GM23248 (cell line): ENCODE measurements at regions not wholly inside any gene's neighbourhood (a gene's known extent, or its start where the extent isn't known, plus 50 kb on each side); places are given as distances from the start of the nearest gene placed in this dataset.

Source experiments
- DNase-seq: peaks from one replicate; pipeline ENCODE4 v3.0.0-alpha.2; 2015
- H2AFZ ChIP-seq: fragments of 200-600 bp; sonication (generic); 2 replicates; pipeline ENCODE4 v1.6.1; 2016; ENCODE audit warnings: antibody characterized with exemption
- H3F3A ChIP-seq: fragments of 200-600 bp; sonication (generic); 2 replicates; pipeline ENCODE4 v1.6.1; 2016; ENCODE audit warnings: mild to moderate bottlenecking, antibody characterized with exemption, mixed run types; ENCODE audit not compliant: insufficient read depth
- H3K27ac ChIP-seq: fragments of 200-600 bp; sonication (generic); 2 replicates; pipeline ENCODE4 v1.5.1; 2016; ENCODE audit warnings: mild to moderate bottlenecking
- H3K27me3 ChIP-seq: fragments of 200-600 bp; sonication (generic); replicated peaks from 2 replicates; pipeline ENCODE4 v1.6.1; 2016; ENCODE audit warnings: mild to moderate bottlenecking; ENCODE audit not compliant: insufficient read depth
- H3K36me3 ChIP-seq: fragments of 200-600 bp; sonication (generic); 2 replicates; pipeline ENCODE4 v1.6.1; 2016; ENCODE audit warnings: low read depth, mild to moderate bottlenecking
- H3K4me1 ChIP-seq: fragments of 200-600 bp; sonication (generic); 2 replicates; pipeline ENCODE4 v1.6.1; 2016; ENCODE audit warnings: mild to moderate bottlenecking; ENCODE audit not compliant: insufficient read depth
- H3K4me2 ChIP-seq: fragments of 200-600 bp; sonication (generic); one replicate; pipeline ENCODE4 v1.6.1; 2016; ENCODE audit warnings: mild to moderate bottlenecking; ENCODE audit not compliant: unreplicated experiment
- H3K4me3 ChIP-seq: fragments of 200-600 bp; sonication (generic); 2 replicates; pipeline ENCODE4 v1.5.1; 2016; ENCODE audit warnings: mild to moderate bottlenecking
- H3K79me2 ChIP-seq: fragments of 200-600 bp; sonication (generic); 2 replicates; pipeline ENCODE4 v1.6.1; 2016; ENCODE audit warnings: mild to moderate bottlenecking; ENCODE audit not compliant: insufficient read depth
- H3K9ac ChIP-seq: fragments of 200-600 bp; sonication (generic); 2 replicates; pipeline ENCODE4 v1.6.1; 2016; ENCODE audit warnings: mild to moderate bottlenecking
- H3K9me2 ChIP-seq: fragments of 200-600 bp; sonication (generic); 2 replicates; pipeline ENCODE4 v1.6.1; 2016; ENCODE audit warnings: mixed run types, mild to moderate bottlenecking, moderate library complexity; ENCODE audit not compliant: insufficient read depth
- H3K9me3 ChIP-seq: fragments of 200-600 bp; sonication (generic); one replicate; pipeline ENCODE4 v1.6.1; 2017; ENCODE audit warnings: low read depth
- H4K20me1 ChIP-seq: fragments of 200-600 bp; sonication (generic); 2 replicates; pipeline ENCODE4 v1.6.0; 2016; ENCODE audit not compliant: insufficient read depth
- EZH2 ChIP-seq: fragments of 200-600 bp; sonication (generic); IDR thresholded peaks from 2 replicates; pipeline ENCODE4 v1.6.1; 2018; ENCODE audit warnings: antibody characterized with exemption, mild to moderate bottlenecking; ENCODE audit not compliant: insufficient read depth, poor library complexity, severe bottlenecking
- EZH2phosphoT487 ChIP-seq: fragments of 200-600 bp; sonication (generic); IDR thresholded peaks from 2 replicates; pipeline ENCODE4 v1.6.1; 2018; ENCODE audit warnings: antibody characterized with exemption, moderate library complexity, mild to moderate bottlenecking, low read depth; ENCODE audit not compliant: insufficient read depth
- WGBS, 2 experiments: methylation state at CpG; one replicate each; pipeline ENCODE4 v1.1.6; 2015 to 2017; ENCODE audit warnings: low lambda C conversion rate in 2 of 2, low coverage in 1 of 2; ENCODE audit errors: missing lambda C conversion rate in 2 of 2; 5-methylcytosine and 5-hydroxymethylcytosine counted together
- in situ Hi-C: fragments of 300-500 bp; cut with MboI; formaldehyde crosslinking; loops from 2 replicates; pipeline ENCODE4 v1.15.0; 2020

- in situ Hi-C loops = no loop called here
Observed at GRCh38 chr11:96681019-96681716, 291.4 kb downstream of the JRKL start.

GRCh38 chr11:96694338-96694737, 304.5 kb downstream of the JRKL start:
- Histone ChIP-seq H3K4me3 (no peak overlapping the region), H3K4me2 (no peak overlapping the region), H3F3A (no peaks in the 10 kb centered on the region), H3K9me3 (no peaks in the 10 kb centered on the region), H3K4me1 (no peaks in the 10 kb centered on the region), H2AFZ (no peak overlapping the region), H3K9ac (no peak overlapping the region), H3K27me3 (no peaks in the 10 kb centered on the region), H3K79me2 (no peaks in the 10 kb centered on the region), H3K27ac (no peak overlapping the region), H3K36me3 (no peaks in the 10 kb centered on the region), H4K20me1 (no peaks in the 10 kb centered on the region), H3K9me2 (no peaks in the 10 kb centered on the region)
- TF ChIP-seq EZH2phosphoT487 = no peak
- TF ChIP-seq EZH2 = no peak
- in situ Hi-C loops = no loop called here
- no peak for DNase-seq
- 52 to 57% methylated on average over 5 of the region's 5 CpGs for WGBS, 2 experiments

More at GRCh38 chr11:96681019-96681716, 291.4 kb downstream of the JRKL start:
- TF ChIP-seq EZH2phosphoT487 = no peak
- no peak for TF ChIP-seq EZH2
- H3K9me2 ChIP-seq = no peaks in the 10 kb centered on the region
- no peak overlapping the region for H3K27ac ChIP-seq
- H3K4me1 ChIP-seq = no peaks in the 10 kb centered on the region
- DNase-seq = no peak
- H3K9me3 ChIP-seq = no peaks in the 10 kb centered on the region
- H3K36me3 ChIP-seq = no peaks in the 10 kb centered on the region
- no peaks in the 10 kb centered on the region for H3K79me2 ChIP-seq
- no peaks in the 10 kb centered on the region for H3F3A ChIP-seq
- H3K4me3 ChIP-seq = no peak overlapping the region
- H4K20me1 ChIP-seq = no peaks in the 10 kb centered on the region
- H3K27me3 ChIP-seq = no peaks in the 10 kb centered on the region
- WGBS, 2 experiments = 9 to 12% methylated on average over 5 of the region's 5 CpGs
- H2AFZ ChIP-seq = no peak overlapping the region
- H3K4me2 ChIP-seq = no peak overlapping the region
- no peak overlapping the region for H3K9ac ChIP-seq

DNA sequence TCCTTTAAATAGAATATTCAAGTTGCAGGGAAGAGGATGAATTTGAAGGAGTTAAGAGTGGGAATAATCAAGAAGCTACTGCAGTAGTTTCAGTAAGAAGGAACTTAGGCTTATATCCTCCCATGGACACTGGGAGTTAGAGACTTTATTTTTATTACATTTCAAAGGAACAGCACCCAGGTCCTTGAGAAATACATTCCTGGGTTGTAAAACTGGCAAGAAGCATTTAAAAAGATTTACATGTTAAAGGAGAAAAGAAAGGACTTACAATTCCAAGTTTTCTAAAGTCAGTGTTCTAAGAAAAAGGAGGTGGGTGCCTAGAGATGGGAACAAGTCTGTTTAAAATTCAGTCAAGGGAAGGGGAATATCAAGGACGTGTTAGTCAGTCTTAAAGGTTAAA, 306.9 kb downstream of the JRKL start:
- no peaks in the 10 kb centered on the region for H3K36me3 ChIP-seq
- no peaks in the 10 kb centered on the region for H3K79me2 ChIP-seq
- H4K20me1 ChIP-seq = no peaks in the 10 kb centered on the region
- WGBS, 2 experiments = 0% methylated on average over 1 of the region's 1 CpG
- no peak overlapping the region for H3K27ac ChIP-seq
- no peak overlapping the region for H3K9ac ChIP-seq
- no peaks in the 10 kb centered on the region for H3K9me2 ChIP-seq
- no peaks in the 10 kb centered on the region for H3F3A ChIP-seq
- H3K4me3 ChIP-seq = no peak overlapping the region
- no peaks in the 10 kb centered on the region for H3K9me3 ChIP-seq
- H3K27me3 ChIP-seq = no peaks in the 10 kb centered on the region
- in situ Hi-C loops = no loop called here
- no peaks in the 10 kb centered on the region for H3K4me1 ChIP-seq
- no peak overlapping the region for H2AFZ ChIP-seq
- no peak overlapping the region for H3K4me2 ChIP-seq
- no peak for DNase-seq
- no peak for TF ChIP-seq EZH2phosphoT487
- TF ChIP-seq EZH2 = no peak

DNA sequence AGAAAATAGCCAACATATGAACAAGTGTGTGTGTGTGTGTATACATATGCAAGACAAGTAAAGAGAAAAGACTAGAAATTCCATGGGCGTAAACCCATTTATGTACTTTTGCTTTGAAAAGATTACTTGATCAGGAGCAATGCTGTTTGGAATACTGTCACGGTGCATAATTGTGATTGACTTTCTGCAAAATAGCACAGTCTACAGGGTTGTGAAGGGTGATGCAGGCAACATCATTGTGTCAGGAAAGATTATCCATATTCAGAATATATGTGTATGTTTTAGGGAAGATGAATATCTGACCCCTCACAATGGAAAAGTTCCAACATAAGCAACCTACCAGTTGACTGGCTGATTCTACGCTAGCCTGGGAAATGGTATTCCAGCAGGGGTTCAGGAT, 307.7 kb downstream of the JRKL start:
- Histone ChIP-seq H3K79me2 (no peaks in the 10 kb centered on the region), H3K9ac (no peak overlapping the region), H3K9me3 (no peaks in the 10 kb centered on the region), H4K20me1 (no peaks in the 10 kb centered on the region), H3K4me1 (no peaks in the 10 kb centered on the region), H3K9me2 (no peaks in the 10 kb centered on the region), H3K4me3 (no peak overlapping the region), H3K4me2 (no peak overlapping the region), H2AFZ (no peak overlapping the region), H3K27ac (no peak overlapping the region), H3K36me3 (no peaks in the 10 kb centered on the region), H3F3A (no peaks in the 10 kb centered on the region), H3K27me3 (no peaks in the 10 kb centered on the region)
- TF ChIP-seq EZH2phosphoT487 = no peak
- TF ChIP-seq EZH2 = no peak
- 59% methylated on average over 3 of the region's 3 CpGs for WGBS, 2 experiments
- DNase-seq = no peak
- in situ Hi-C loops = no loop called here
